Esophagus (tissue), 2 donors: ENCODE measurements at regions not wholly inside any gene's neighbourhood (a gene's known extent, or its start where the extent isn't known, plus 50 kb on each side); places are given as distances from the start of the nearest gene placed in this dataset.

Experiments used
- H3K27ac ChIP-seq, 2 donors: one replicate each; pipeline ENCODE4 v1.5.1; 2013; ENCODE audit warnings: low read depth in 2 of 2, mild to moderate bottlenecking in 2 of 2, inconsistent platforms in 1 of 2, low read length in 1 of 2, moderate library complexity in 1 of 2
- H3K27me3 ChIP-seq, 2 donors: one replicate each; pipeline ENCODE4 v1.6.1; 2013; ENCODE audit warnings: low read length in 2 of 2, control low read depth in 1 of 2, mild to moderate bottlenecking in 1 of 2; ENCODE audit not compliant: insufficient read depth in 2 of 2, control insufficient read depth in 1 of 2
- H3K36me3 ChIP-seq, 2 donors: one replicate each; pipeline ENCODE4 v1.6.1; 2013; ENCODE audit warnings: low read length in 1 of 2; ENCODE audit not compliant: control insufficient read depth in 2 of 2, insufficient read depth in 2 of 2
- H3K4me1 ChIP-seq, 2 donors: one replicate each; pipeline ENCODE4 v1.6.1; 2013; ENCODE audit warnings: low read length in 1 of 2; ENCODE audit not compliant: control insufficient read depth in 2 of 2, insufficient read depth in 2 of 2
- H3K4me3 ChIP-seq, 2 donors: one replicate each; pipeline ENCODE4 v1.5.1; 2013; ENCODE audit warnings: low read length in 2 of 2, mild to moderate bottlenecking in 2 of 2, low read depth in 1 of 2, moderate library complexity in 1 of 2
- H3K9me3 ChIP-seq, 2 donors: one replicate each; pipeline ENCODE4 v1.6.1; 2013; ENCODE audit warnings: mild to moderate bottlenecking in 2 of 2, low read depth in 1 of 2, low read length in 1 of 2, moderate library complexity in 1 of 2; ENCODE audit not compliant: control insufficient read depth in 2 of 2, insufficient read depth in 1 of 2
- WGBS, 2 donors: extraction: QIAGEN DNeasy Blood & Tissue Kit; methylation state at CpG; one replicate each; pipeline ENCODE4 v1.1.7; 2013; 5-methylcytosine and 5-hydroxymethylcytosine counted together
- donor health status: healthy with polysubstance abuse.
- donor health status: Bipolar disorder and iron deficiency.

- 89 to 92% methylated on average over 9 of the region's 9 CpGs for WGBS, 2 donors
- Histone ChIP-seq H3K9me3 (peaks cover 7 to 23% of the 10 kb centered on the region in 2 donors), H3K4me1 (no peaks in the 10 kb centered on the region), H3K36me3 (no peaks in the 10 kb centered on the region), H3K4me3 (no peak overlapping the region), H3K27me3 (no peaks in the 10 kb centered on the region), H3K27ac (no peak overlapping the region)
Observed at GRCh38 chr14:104249089-104249488, 110.7 kb downstream of the KIF26A start.

- peaks cover 7 to 22% of the 10 kb centered on the region in 2 donors for H3K9me3 ChIP-seq
- no peak overlapping the region for H3K4me3 ChIP-seq
- H3K4me1 ChIP-seq, result no peaks in the 10 kb centered on the region
- WGBS, 2 donors, result 96 to 97% methylated on average over 5 of the region's 5 CpGs
- no peaks in the 10 kb centered on the region for H3K36me3 ChIP-seq
- H3K27me3 ChIP-seq, result no peaks in the 10 kb centered on the region
- no peak overlapping the region for H3K27ac ChIP-seq
Observed at GRCh38 chr14:104249706-104250105, 111.3 kb downstream of the KIF26A start.

GRCh38 chr14:104250175-104250574, 111.8 kb downstream of the KIF26A start:
- Histone ChIP-seq H3K27me3 (no peaks in the 10 kb centered on the region), H3K4me3 (no peak overlapping the region), H3K9me3 (peaks cover 3 to 17% of the 10 kb centered on the region in 2 donors), H3K36me3 (no peaks in the 10 kb centered on the region), H3K4me1 (no peaks in the 10 kb centered on the region), H3K27ac (no peak overlapping the region)
- 87 to 89% methylated on average over 8 of the region's 8 CpGs for WGBS, 2 donors

GRCh38 chr14:104252256-104253215, 114.1 kb downstream of the KIF26A start:
- Histone ChIP-seq H3K36me3 (no peaks in the 10 kb centered on the region), H3K9me3 (no peaks in the 10 kb centered on the region), H3K27me3 (no peaks in the 10 kb centered on the region), H3K4me1 (no peaks in the 10 kb centered on the region), H3K4me3 (no peak overlapping the region), H3K27ac (no peak overlapping the region)
- 79 to 80% methylated on average over 22 of the region's 22 CpGs for WGBS, 2 donors

- Histone ChIP-seq H3K9me3 (no peaks in the 10 kb centered on the region), H3K36me3 (no peaks in the 10 kb centered on the region), H3K4me3 (no peak overlapping the region), H3K27ac (no peak overlapping the region), H3K27me3 (no peaks in the 10 kb centered on the region), H3K4me1 (no peaks in the 10 kb centered on the region)
- 73 to 78% methylated on average over 19 of the region's 19 CpGs for WGBS, 2 donors
Observed at GRCh38 chr14:104253223-104253822, 114.9 kb downstream of the KIF26A start.

- H3K4me1 ChIP-seq, result no peaks in the 10 kb centered on the region
- no peak overlapping the region for H3K27ac ChIP-seq
- WGBS, 2 donors, result 71 to 76% methylated on average over 15 to 16 of the region's 16 CpGs
- no peaks in the 10 kb centered on the region for H3K36me3 ChIP-seq
- H3K27me3 ChIP-seq, result no peaks in the 10 kb centered on the region
- H3K9me3 ChIP-seq, result no peaks in the 10 kb centered on the region
- no peak overlapping the region for H3K4me3 ChIP-seq
Observed at GRCh38 chr14:104253901-104254353, 115.5 kb downstream of the KIF26A start.

- Histone ChIP-seq H3K4me1 (no peaks in the 10 kb centered on the region), H3K9me3 (no peaks in the 10 kb centered on the region), H3K4me3 (no peak overlapping the region), H3K27ac (no peak overlapping the region), H3K27me3 (no peaks in the 10 kb centered on the region), H3K36me3 (no peaks in the 10 kb centered on the region)
- 52% methylated on average over 13 of the region's 13 CpGs for WGBS, 2 donors
Observed at GRCh38 chr14:104254735-104255400, 116.5 kb downstream of the KIF26A start.

GRCh38 chr14:104256025-104256424, 117.6 kb downstream of the KIF26A start:
- Histone ChIP-seq H3K9me3 (no peaks in the 10 kb centered on the region), H3K27me3 (no peaks in the 10 kb centered on the region), H3K27ac (no peak overlapping the region), H3K36me3 (no peaks in the 10 kb centered on the region), H3K4me1 (no peaks in the 10 kb centered on the region), H3K4me3 (no peak overlapping the region)
- WGBS, 2 donors, result 86 to 92% methylated on average over 2 of the region's 2 CpGs
